Endodermal cell (in vitro differentiated cells): ENCODE measurements at regions not wholly inside any gene's neighbourhood (a gene's known extent, or its start where the extent isn't known, plus 50 kb on each side); places are given as distances from the start of the nearest gene placed in this dataset.

Experiments
- DNase-seq: peaks from one replicate; pipeline ENCODE4 v3.0.0-alpha.2; 2017
- H3K27ac ChIP-seq: 2 replicates; pipeline ENCODE4 v1.5.1; 2013; ENCODE audit warnings: mild to moderate bottlenecking, low read depth, low read length, moderate library complexity
- H3K27me3 ChIP-seq: 2 replicates; pipeline ENCODE4 v1.6.1; 2013; ENCODE audit warnings: mild to moderate bottlenecking, low read length, moderate library complexity; ENCODE audit not compliant: insufficient read depth, control insufficient read depth, poor library complexity, severe bottlenecking
- H3K36me3 ChIP-seq: 2 replicates; pipeline ENCODE4 v1.7.0; 2013; ENCODE audit warnings: mild to moderate bottlenecking, low read length, moderate library complexity; ENCODE audit not compliant: control insufficient read depth, insufficient read depth
- H3K4me1 ChIP-seq: one replicate; pipeline ENCODE4 v1.7.0; 2013; ENCODE audit warnings: low read length; ENCODE audit not compliant: control insufficient read depth, insufficient read depth
- H3K4me3 ChIP-seq: 2 replicates; pipeline ENCODE4 v1.5.1; 2013; ENCODE audit warnings: mild to moderate bottlenecking, low read length, moderate library complexity
- H3K9ac ChIP-seq: 2 replicates; pipeline ENCODE4 v1.6.1; 2013; ENCODE audit warnings: mild to moderate bottlenecking, low read length, moderate library complexity; ENCODE audit not compliant: poor library complexity, severe bottlenecking; ENCODE audit errors: extremely low read depth
- H3K9me3 ChIP-seq: 2 replicates; pipeline ENCODE4 v1.6.1; 2013; ENCODE audit warnings: mild to moderate bottlenecking, low read length, moderate library complexity; ENCODE audit not compliant: control insufficient read depth
- H3K27ac Mint-ChIP-seq: 2 replicates; pipeline ENCODE4 v1.8.0; 2020; ENCODE audit warnings: mixed read lengths
- H3K27me3 Mint-ChIP-seq: 2 replicates; pipeline ENCODE4 v1.8.0; 2021; ENCODE audit warnings: mild to moderate bottlenecking, mixed read lengths; ENCODE audit not compliant: insufficient read depth
- H3K36me3 Mint-ChIP-seq: 2 replicates; pipeline ENCODE4 v1.8.0; 2020; ENCODE audit warnings: low read depth, mixed read lengths
- H3K4me1 Mint-ChIP-seq: 2 replicates; pipeline ENCODE4 v1.8.0; 2020; ENCODE audit warnings: mixed read lengths
- H3K4me3 Mint-ChIP-seq: 2 replicates; pipeline ENCODE4 v1.8.0; 2020; ENCODE audit warnings: mild to moderate bottlenecking, moderate library complexity, mixed read lengths
- H3K9me3 Mint-ChIP-seq: 2 replicates; pipeline ENCODE4 v1.8.0; 2020; ENCODE audit warnings: mild to moderate bottlenecking, mixed read lengths
- WGBS, 2 experiments: methylation state at CpG; one replicate each; pipeline versions ENCODE4 v1.1.5 to v1.1.7; 2013; ENCODE audit warnings: missing lambda C conversion rate in 2 of 2, mixed read lengths in 1 of 2; ENCODE audit not compliant: insufficient coverage in 1 of 2, insufficient read length in 1 of 2; 5-methylcytosine and 5-hydroxymethylcytosine counted together
- TF ChIP-seq, protein P1 (sequence below): fragments of 200-600 bp; sonication (generic); conservative IDR thresholded peaks from 2 replicates; pipeline ENCODE4 v1.5.0; 2021; ENCODE audit warnings: antibody characterized with exemption, mild to moderate bottlenecking

DNA sequence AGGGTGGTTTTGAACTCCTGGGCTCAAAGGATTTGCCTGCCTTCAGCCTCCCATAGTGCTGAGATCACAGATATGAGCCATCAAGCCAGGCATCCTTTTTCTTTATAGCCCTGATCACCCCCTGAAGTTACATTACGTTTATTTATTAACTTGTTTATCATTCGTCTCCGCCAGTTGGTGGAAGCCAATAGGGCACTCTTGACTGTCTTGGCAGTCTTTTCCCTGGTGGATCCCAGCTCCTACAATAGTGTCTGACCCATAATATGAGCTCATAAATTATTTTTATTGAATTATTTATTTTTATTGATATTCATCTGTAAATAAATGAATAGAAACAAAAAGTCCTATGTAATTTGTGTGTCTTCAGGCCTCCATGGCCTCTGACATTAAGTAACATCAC, 484.3 kb upstream of the FAT1 start:
- WGBS, 2 experiments: 80 to 94% methylated on average over 1 to 3 of the region's 3 CpGs
- no peaks in the 10 kb centered on the region for H3K27me3 Mint-ChIP-seq
- no peaks in the 10 kb centered on the region for H3K36me3 Mint-ChIP-seq
- H3K4me1 ChIP-seq: no peaks in the 10 kb centered on the region
- no peak overlapping the region for H3K9ac ChIP-seq
- H3K27ac ChIP-seq: no peak overlapping the region
- no peaks in the 10 kb centered on the region for H3K27me3 ChIP-seq
- no peak overlapping the region for H3K4me3 Mint-ChIP-seq
- no peak for DNase-seq
- no peaks in the 10 kb centered on the region for H3K9me3 ChIP-seq
- TF ChIP-seq, protein P1, sequence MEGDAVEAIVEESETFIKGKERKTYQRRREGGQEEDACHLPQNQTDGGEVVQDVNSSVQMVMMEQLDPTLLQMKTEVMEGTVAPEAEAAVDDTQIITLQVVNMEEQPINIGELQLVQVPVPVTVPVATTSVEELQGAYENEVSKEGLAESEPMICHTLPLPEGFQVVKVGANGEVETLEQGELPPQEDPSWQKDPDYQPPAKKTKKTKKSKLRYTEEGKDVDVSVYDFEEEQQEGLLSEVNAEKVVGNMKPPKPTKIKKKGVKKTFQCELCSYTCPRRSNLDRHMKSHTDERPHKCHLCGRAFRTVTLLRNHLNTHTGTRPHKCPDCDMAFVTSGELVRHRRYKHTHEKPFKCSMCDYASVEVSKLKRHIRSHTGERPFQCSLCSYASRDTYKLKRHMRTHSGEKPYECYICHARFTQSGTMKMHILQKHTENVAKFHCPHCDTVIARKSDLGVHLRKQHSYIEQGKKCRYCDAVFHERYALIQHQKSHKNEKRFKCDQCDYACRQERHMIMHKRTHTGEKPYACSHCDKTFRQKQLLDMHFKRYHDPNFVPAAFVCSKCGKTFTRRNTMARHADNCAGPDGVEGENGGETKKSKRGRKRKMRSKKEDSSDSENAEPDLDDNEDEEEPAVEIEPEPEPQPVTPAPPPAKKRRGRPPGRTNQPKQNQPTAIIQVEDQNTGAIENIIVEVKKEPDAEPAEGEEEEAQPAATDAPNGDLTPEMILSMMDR: no peak
- H3K27ac Mint-ChIP-seq: no peak overlapping the region
- H3K4me3 ChIP-seq: no peak overlapping the region
- no peaks in the 10 kb centered on the region for H3K9me3 Mint-ChIP-seq
- H3K4me1 Mint-ChIP-seq: no peaks in the 10 kb centered on the region
- no peaks in the 10 kb centered on the region for H3K36me3 ChIP-seq

DNA sequence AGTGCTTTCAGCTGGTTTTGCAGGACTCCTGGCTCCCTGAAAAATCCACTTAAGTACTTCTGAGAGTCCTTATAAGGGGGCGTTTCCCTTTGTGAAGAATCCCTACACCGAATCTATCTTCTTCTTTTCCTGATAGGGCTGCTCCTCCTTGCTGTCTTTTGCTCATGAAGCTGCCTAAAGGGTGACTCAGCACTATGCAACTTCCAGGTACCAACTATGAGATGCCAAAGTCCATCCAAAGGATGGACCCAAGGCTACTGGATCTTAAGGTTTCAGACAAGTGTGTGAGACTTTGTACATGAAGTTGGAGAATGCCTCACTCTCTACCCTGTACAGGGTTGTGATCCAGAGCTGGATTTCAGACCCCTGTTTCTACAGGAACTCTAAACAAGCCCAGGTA, 485.0 kb upstream of the FAT1 start:
- TF ChIP-seq, protein P1: no peak
- Histone ChIP-seq H3K36me3 (no peaks in the 10 kb centered on the region), H3K4me3 (no peak overlapping the region), H3K9ac (no peak overlapping the region), H3K27ac (no peak overlapping the region), H3K9me3 (no peaks in the 10 kb centered on the region), H3K27me3 (no peaks in the 10 kb centered on the region), H3K4me1 (no peaks in the 10 kb centered on the region)
- no peaks in the 10 kb centered on the region for H3K4me1 Mint-ChIP-seq
- 92 to 100% methylated on average over 2 of the region's 2 CpGs for WGBS, 2 experiments
- H3K27ac Mint-ChIP-seq: no peak overlapping the region
- H3K4me3 Mint-ChIP-seq: no peak overlapping the region
- H3K27me3 Mint-ChIP-seq: no peaks in the 10 kb centered on the region
- no peak for DNase-seq
- no peaks in the 10 kb centered on the region for H3K36me3 Mint-ChIP-seq
- no peaks in the 10 kb centered on the region for H3K9me3 Mint-ChIP-seq

DNA sequence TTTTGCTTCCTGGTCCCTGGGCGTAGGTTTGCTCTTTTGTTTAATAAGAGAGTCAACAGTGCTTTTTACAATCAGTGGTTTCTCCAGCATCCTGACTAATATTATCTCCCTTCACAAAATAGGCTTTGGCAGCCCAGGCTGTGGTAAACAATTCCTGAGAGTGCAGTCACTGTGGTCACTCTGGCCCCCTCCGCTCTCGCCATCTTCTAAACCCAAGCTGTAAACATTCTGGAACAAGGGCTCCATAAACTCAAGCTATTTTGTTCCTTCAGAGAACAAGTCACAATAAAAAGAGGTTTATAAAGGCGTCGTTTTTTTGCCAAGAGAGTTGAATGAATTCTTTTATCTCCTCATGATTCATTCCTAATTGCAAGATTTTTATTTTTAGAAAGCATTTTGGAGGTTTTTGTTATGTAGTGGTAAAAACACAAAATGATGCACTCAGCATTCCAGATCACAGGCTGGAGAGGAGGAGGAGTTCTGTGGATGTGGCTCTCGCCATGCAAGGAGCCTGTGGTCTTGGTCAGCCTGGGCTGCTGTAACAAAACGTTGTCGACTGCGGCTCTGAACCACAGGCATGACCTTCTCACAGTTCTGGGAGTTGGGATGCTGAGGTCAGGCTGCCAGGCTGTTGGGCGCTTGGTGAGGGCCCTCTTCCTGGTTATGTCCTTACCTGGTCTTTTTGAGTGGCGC, 486.4 kb upstream of the FAT1 start:
- no peak for DNase-seq
- H3K36me3 Mint-ChIP-seq: no peaks in the 10 kb centered on the region
- no peaks in the 10 kb centered on the region for H3K9me3 Mint-ChIP-seq
- no peaks in the 10 kb centered on the region for H3K36me3 ChIP-seq
- H3K27ac ChIP-seq: no peak overlapping the region
- WGBS, 2 experiments: 92 to 96% methylated on average over 8 to 11 of the region's 11 CpGs
- no peaks in the 10 kb centered on the region for H3K4me1 Mint-ChIP-seq
- H3K4me3 Mint-ChIP-seq: no peak overlapping the region
- H3K27me3 ChIP-seq: no peaks in the 10 kb centered on the region
- H3K27ac Mint-ChIP-seq: no peak overlapping the region
- TF ChIP-seq, protein P1: no peak
- no peak overlapping the region for H3K9ac ChIP-seq
- no peaks in the 10 kb centered on the region for H3K9me3 ChIP-seq
- no peaks in the 10 kb centered on the region for H3K27me3 Mint-ChIP-seq
- no peaks in the 10 kb centered on the region for H3K4me1 ChIP-seq
- H3K4me3 ChIP-seq: no peak overlapping the region
